Fibroblast of mammary gland (primary cell): ENCODE measurements at regions not wholly inside any gene's neighbourhood (a gene's known extent, or its start where the extent isn't known, plus 50 kb on each side); places are given as distances from the start of the nearest gene placed in this dataset.

Experiments used
- DNase-seq: peaks from one replicate; pipeline ENCODE4 v3.0.0-alpha.2; 2010; ENCODE audit warnings: low read depth
- H3K4me3 ChIP-seq: 2 replicates; pipeline ENCODE4 v1.5.1; 2011; ENCODE audit warnings: low read depth, mild to moderate bottlenecking, low read length, moderate library complexity; ENCODE audit not compliant: control insufficient read depth
- CTCF ChIP-seq: conservative IDR thresholded peaks from 2 replicates; pipeline ENCODE4 v1.5.1; 2011; ENCODE audit warnings: low read depth, low read length, inconsistent platforms; ENCODE audit not compliant: control insufficient read depth, insufficient read depth

- no peak for TF ChIP-seq CTCF
- DNase-seq: no peak
- H3K4me3 ChIP-seq: no peak overlapping the region
These were observed 163.1 kb upstream of the NRIP1 start for GRCh38 chr21:15227919-15228318.

GRCh38 chr21:15229390-15229789 is 164.6 kb upstream of the NRIP1 start:
- TF ChIP-seq CTCF: no peak
- no peak overlapping the region for H3K4me3 ChIP-seq
- DNase-seq: no peak

- H3K4me3 ChIP-seq: no peak overlapping the region
- no peak for TF ChIP-seq CTCF
- no peak for DNase-seq
These were observed 168.8 kb upstream of the NRIP1 start for GRCh38 chr21:15233611-15234010.

- TF ChIP-seq CTCF: no peak
- no peak for DNase-seq
- H3K4me3 ChIP-seq: no peak overlapping the region
These were observed 171.3 kb upstream of the NRIP1 start for GRCh38 chr21:15236111-15236510.

- no peak for TF ChIP-seq CTCF
- no peak overlapping the region for H3K4me3 ChIP-seq
- no peak for DNase-seq
These were observed 176.0 kb upstream of the NRIP1 start for GRCh38 chr21:15240848-15241247.

- no peak overlapping the region for H3K4me3 ChIP-seq
- no peak for TF ChIP-seq CTCF
- no peak for DNase-seq
These were observed 177.4 kb upstream of the NRIP1 start for GRCh38 chr21:15241997-15242736.
